Body of pancreas (tissue), 4 donors: ENCODE measurements at regions not wholly inside any gene's neighbourhood (a gene's known extent, or its start where the extent isn't known, plus 50 kb on each side); places are given as distances from the start of the nearest gene placed in this dataset.

Experiments
- ATAC-seq: fragments of 150-250 bp; one replicate; pipeline ENCODE4 v1.9.1; 2016
- DNase-seq, 4 donors: peaks; one replicate each; pipeline ENCODE4 v3.0.0-alpha.2; 2019
- H3K27ac ChIP-seq, 4 donors: fragments of 200-600 bp; sonication (generic); 1 replicate in 3 of 4; 2 replicates in 1 of 4; pipeline versions ENCODE4 v1.5.1 to v1.6.1; 2016 to 2019; ENCODE audit warnings: mild to moderate bottlenecking in 1 of 4, mixed read lengths in 1 of 4, moderate library complexity in 1 of 4
- H3K27me3 ChIP-seq, 2 donors: fragments of 200-600 bp; sonication (generic); one replicate each; pipeline ENCODE4 v1.6.0; 2016; ENCODE audit warnings: mild to moderate bottlenecking in 1 of 2
- H3K36me3 ChIP-seq, 2 donors: fragments of 200-600 bp; sonication (generic); replicated peaks in 1 of 2; 2 replicates each; pipeline ENCODE4 v1.5.1; 2016; ENCODE audit warnings: low read depth in 2 of 2; ENCODE audit not compliant: insufficient read depth in 1 of 2
- H3K4me1 ChIP-seq: fragments of 200-600 bp; sonication (generic); one replicate; pipeline ENCODE4 v1.6.0; 2016
- H3K4me3 ChIP-seq, 2 donors: fragments of 200-600 bp; sonication (generic); 1 replicate in 1 of 2; 2 replicates in 1 of 2; pipeline ENCODE4 v1.5.1; 2016 to 2019
- H3K9me3 ChIP-seq, 3 donors: fragments of 200-600 bp; sonication (generic); 1 replicate in 2 of 3; 2 replicates in 1 of 3; pipeline ENCODE4 v1.5.1; 2016
- CTCF ChIP-seq, 7 experiments: fragments of 450-650 bp in 4 of 7; fragments of 200-600 bp in 3 of 7; sonication (generic) in 3 of 7; IDR thresholded peaks; one replicate each; pipeline ENCODE4 v1.5.1; 2016 to 2019; ENCODE audit warnings: antibody characterized with exemption in 7 of 7
- POLR2A ChIP-seq, 3 donors: fragments of 450-650 bp; IDR thresholded peaks; one replicate each; pipeline ENCODE4 v1.6.1; 2016; ENCODE audit warnings: antibody characterized with exemption in 3 of 3, mild to moderate bottlenecking in 2 of 3
- WGBS, 2 donors: methylation state at CpG; one replicate each; pipeline ENCODE4 v1.1.5; 2017; 5-methylcytosine and 5-hydroxymethylcytosine counted together
- intact Hi-C: fragments of 100-400 bp; cut with DNase I; formaldehyde crosslinking; loops from one replicate; pipeline ENCODE4 v1.15.1; 2023

GRCh38 chr20:6863355-6863754 lies 95.9 kb downstream of the BMP2 start:
- ATAC-seq: no peak

GRCh38 chr20:6863798-6864201 lies 96.3 kb downstream of the BMP2 start:
- H3K4me1 ChIP-seq: no peaks in the 10 kb centered on the region
- no peak overlapping the region for H3K4me3 ChIP-seq
- TF ChIP-seq POLR2A (IDR thresholded peaks at IDR 0.05) (no peak), CTCF (IDR thresholded peaks at IDR 0.05) (no peak)
- H3K27me3 ChIP-seq: no peaks in the 10 kb centered on the region
- ATAC-seq (no peak), DNase-seq (no peak)
- 49 to 56% methylated on average over 7 of the region's 7 CpGs for WGBS, 2 donors
- intact Hi-C loops: no loop called here
- no peaks in the 10 kb centered on the region for H3K9me3 ChIP-seq
- no peaks in the 10 kb centered on the region for H3K36me3 ChIP-seq
- no peak overlapping the region for H3K27ac ChIP-seq

More at GRCh38 chr20:6863355-6863754, 95.9 kb downstream of the BMP2 start:
- DNase-seq: no peak
- intact Hi-C loops: no loop called here
- Histone ChIP-seq H3K9me3 (no peaks in the 10 kb centered on the region), H3K36me3 (no peaks in the 10 kb centered on the region), H3K4me3 (no peak overlapping the region), H3K27me3 (no peaks in the 10 kb centered on the region), H3K4me1 (no peaks in the 10 kb centered on the region), H3K27ac (no peak overlapping the region)
- 54 to 59% methylated on average over 2 of the region's 2 CpGs for WGBS, 2 donors
- no peak for TF ChIP-seq CTCF (IDR thresholded peaks at IDR 0.05)
- TF ChIP-seq POLR2A (IDR thresholded peaks at IDR 0.05): no peak

GRCh38 chr20:6864740-6865139 lies 97.3 kb downstream of the BMP2 start:
- H3K27ac ChIP-seq: no peak overlapping the region
- intact Hi-C loops: no loop called here
- no peaks in the 10 kb centered on the region for H3K27me3 ChIP-seq
- no peaks in the 10 kb centered on the region for H3K4me1 ChIP-seq
- WGBS, 2 donors: 39 to 43% methylated on average over 5 of the region's 5 CpGs
- H3K4me3 ChIP-seq: no peak overlapping the region
- no peaks in the 10 kb centered on the region for H3K9me3 ChIP-seq
- H3K36me3 ChIP-seq: no peaks in the 10 kb centered on the region
- TF ChIP-seq POLR2A (IDR thresholded peaks at IDR 0.05): no peak
- TF ChIP-seq CTCF (IDR thresholded peaks at IDR 0.05): no peak
- DNase-seq (no peak), ATAC-seq (no peak)

- Histone ChIP-seq H3K9me3 (no peaks in the 10 kb centered on the region), H3K4me1 (peaks cover 6% of the 10 kb centered on the region), H3K4me3 (no peak overlapping the region), H3K36me3 (no peaks in the 10 kb centered on the region), H3K27me3 (no peaks in the 10 kb centered on the region), H3K27ac (no peak overlapping the region)
- whole genome bisulfite sequencing, 2 donors: 36 to 55% methylated on average over 3 of the region's 3 CpGs
- DNase-seq (no peak), ATAC-seq (no peak)
- intact Hi-C loops: no loop called here
- no peak for TF ChIP-seq CTCF (IDR thresholded peaks at IDR 0.05)
- TF ChIP-seq POLR2A (IDR thresholded peaks at IDR 0.05): no peak
Measured at GRCh38 chr20:6866741-6867140, 99.3 kb downstream of the BMP2 start.

- Histone ChIP-seq H3K27ac (no peak overlapping the region), H3K27me3 (no peaks in the 10 kb centered on the region), H3K4me1 (peaks cover 6% of the 10 kb centered on the region), H3K9me3 (no peaks in the 10 kb centered on the region), H3K4me3 (no peak overlapping the region), H3K36me3 (no peaks in the 10 kb centered on the region)
- intact Hi-C loops: no loop called here
- no peak for TF ChIP-seq POLR2A (IDR thresholded peaks at IDR 0.05)
- TF ChIP-seq CTCF (IDR thresholded peaks at IDR 0.05): no peak
- ATAC-seq (no peak), DNase-seq (no peak)
- WGBS, 2 donors: 45 to 79% methylated on average over 7 of the region's 7 CpGs
Measured at GRCh38 chr20:6868861-6869260, 101.4 kb downstream of the BMP2 start.
